ENCODE measurements at regions not wholly inside any gene's neighbourhood (a gene's known extent, or its start where the extent isn't known, plus 50 kb on each side); places are given as distances from the start of the nearest gene placed in this dataset.
A peak's percentile ranks its signal among the peaks of the same experiment; 100 is the strongest.
"Not testable (repeated sequence)": the region's sequence is repeated elsewhere in the genome, so short reads cannot be mapped to it uniquely, and the experiment has no call there.

GRCh38 chr2:145386973-145387372 is 867.1 kb upstream of the ZEB2 start:
- peaks cover 0 to 1% (median 0%) of the 10 kb centered on the region in 3 donors for H3K27me3 ChIP-seq (ENCODE audit: insufficient read depth in 3 of 3, low read length in 2 of 3)
- no peaks in the 10 kb centered on the region for H3K4me1 ChIP-seq
- no peak for ATAC-seq
- 92 to 98% (median 96%) methylated on average over 4 of the region's 4 CpGs for WGBS, 3 donors
- no peak for DNase-seq
- intact Hi-C loops (cut with DNase I): no loop called here
- no peak for TF ChIP-seq CTCF (IDR thresholded peaks at IDR 0.05)
- H3K4me3 ChIP-seq: no peak overlapping the region
- no peaks in the 10 kb centered on the region for H3K36me3 ChIP-seq (ENCODE audit: insufficient read depth in 1 of 2, low read depth in 1 of 2)
- H3K9me3 ChIP-seq: no peaks in the 10 kb centered on the region
- H3K27ac ChIP-seq: no peak overlapping the region

- Histone ChIP-seq H3K36me3 (ENCODE audit: insufficient read depth in 1 of 2, low read depth in 1 of 2) (no peaks in the 10 kb centered on the region), H3K4me1 (no peaks in the 10 kb centered on the region), H3K27ac (no peak overlapping the region), H3K4me3 (no peak overlapping the region), H3K27me3 (ENCODE audit: insufficient read depth in 3 of 3, low read length in 2 of 3) (peaks cover 0 to 1% (median 0%) of the 10 kb centered on the region in 3 donors), H3K9me3 (no peaks in the 10 kb centered on the region)
- TF ChIP-seq CTCF (IDR thresholded peaks at IDR 0.05): no peak
- intact Hi-C loops (cut with DNase I): no loop called here
- DNase-seq (no peak), ATAC-seq (no peak)
- 63 to 83% (median 70%) methylated on average over 1 of the region's 1 CpG for WGBS, 3 donors
Observed at GRCh38 chr2:145383961-145384360, 864.0 kb upstream of the ZEB2 start.

GRCh38 chr2:145380436-145381017 is 860.6 kb upstream of the ZEB2 start:
- Histone ChIP-seq H3K27ac (no peak overlapping the region), H3K36me3 (ENCODE audit: insufficient read depth in 1 of 2, low read depth in 1 of 2) (no peaks in the 10 kb centered on the region), H3K4me1 (no peaks in the 10 kb centered on the region), H3K4me3 (no peak overlapping the region), H3K27me3 (ENCODE audit: insufficient read depth in 3 of 3, low read length in 2 of 3) (peaks cover 0 to 3% (median 0%) of the 10 kb centered on the region in 3 donors), H3K9me3 (no peaks in the 10 kb centered on the region)
- ATAC-seq (peak; percentile 40 to 73 (median 51)), DNase-seq (no peak)
- TF ChIP-seq CTCF (IDR thresholded peaks at IDR 0.05): no peak
- WGBS, 3 donors: 25 to 40% (median 26%) methylated on average over 4 of the region's 4 CpGs
- intact Hi-C loops (cut with DNase I): no loop called here

- Histone ChIP-seq H3K9me3 (no peaks in the 10 kb centered on the region), H3K27me3 (ENCODE audit: insufficient read depth in 3 of 3, low read length in 2 of 3) (peaks cover 0 to 3% (median 0%) of the 10 kb centered on the region in 3 donors), H3K36me3 (ENCODE audit: insufficient read depth in 1 of 2, low read depth in 1 of 2) (no peaks in the 10 kb centered on the region), H3K27ac (no peak overlapping the region), H3K4me1 (no peaks in the 10 kb centered on the region), H3K4me3 (no peak overlapping the region)
- DNase-seq (no peak), ATAC-seq (peak in 1 of 4 donors; percentile 39)
- 55 to 61% (median 56%) methylated on average over 6 of the region's 6 CpGs for WGBS, 3 donors
- intact Hi-C loops (cut with DNase I): no loop called here
- TF ChIP-seq CTCF (IDR thresholded peaks at IDR 0.05): no peak
Observed at GRCh38 chr2:145379934-145380333, 860.0 kb upstream of the ZEB2 start.

GRCh38 chr2:145374165-145374564 is 854.2 kb upstream of the ZEB2 start:
- Histone ChIP-seq H3K36me3 (ENCODE audit: insufficient read depth in 1 of 2, low read depth in 1 of 2) (no peaks in the 10 kb centered on the region), H3K4me3 (no peak overlapping the region), H3K27me3 (ENCODE audit: insufficient read depth in 3 of 3, low read length in 2 of 3) (peaks cover 0 to 3% (median 0%) of the 10 kb centered on the region in 3 donors), H3K4me1 (no peaks in the 10 kb centered on the region), H3K27ac (no peak overlapping the region), H3K9me3 (no peaks in the 10 kb centered on the region)
- no peak for TF ChIP-seq CTCF (IDR thresholded peaks at IDR 0.05)
- DNase-seq: no peak
- no peak for ATAC-seq
- intact Hi-C loops (cut with DNase I): no loop called here

- 95 to 99% (median 97%) methylated on average over 3 of the region's 3 CpGs for WGBS, 3 donors
- H3K4me3 ChIP-seq; H3K36me3 ChIP-seq (ENCODE audit: insufficient read depth in 1 of 2, low read depth in 1 of 2); DNase-seq; H3K9me3 ChIP-seq; H3K27ac ChIP-seq; ATAC-seq; intact Hi-C loops (cut with DNase I); H3K4me1 ChIP-seq; H3K27me3 ChIP-seq (ENCODE audit: insufficient read depth in 3 of 3, low read length in 2 of 3): not testable (repeated sequence)
Observed at GRCh38 chr2:145367334-145367733, 847.4 kb upstream of the ZEB2 start.

Measured in psoas muscle (tissue), 7 donors.